ENCODE measurements at regions not wholly inside any gene's neighbourhood (a gene's known extent, or its start where the extent isn't known, plus 50 kb on each side); places are given as distances from the start of the nearest gene placed in this dataset.

GRCh38 chr1:78322928-78323680 is 167.7 kb upstream of the PTGFR start:
- H3K4me1 ChIP-seq = no peaks in the 10 kb centered on the region
- no peak overlapping the region for H3K27ac ChIP-seq
- no peaks in the 10 kb centered on the region for H3K36me3 ChIP-seq
- no peak overlapping the region for H3K4me3 ChIP-seq
- WGBS, 4 donors = 32 to 45% (median 40%) methylated on average over 2 of the region's 2 CpGs
- intact Hi-C loops (cut with DNase I) = no loop called here
- TF ChIP-seq CTCF (IDR thresholded peaks at IDR 0.05) (no peak), POLR2A (IDR thresholded peaks at IDR 0.05) (no peak)
- no peaks in the 10 kb centered on the region for H3K27me3 ChIP-seq
- H3K9me3 ChIP-seq = no peaks in the 10 kb centered on the region
- ATAC-seq (no peak), DNase-seq (no peak)

GRCh38 chr1:78325293-78325692 is 165.5 kb upstream of the PTGFR start:
- H3K27me3 ChIP-seq = no peaks in the 10 kb centered on the region

GRCh38 chr1:78329475-78329874 is 161.3 kb upstream of the PTGFR start:
- ATAC-seq (no peak), DNase-seq (no peak)

More at GRCh38 chr1:78325293-78325692, 165.5 kb upstream of the PTGFR start:
- TF ChIP-seq CTCF (IDR thresholded peaks at IDR 0.05) = no peak
- TF ChIP-seq POLR2A (IDR thresholded peaks at IDR 0.05) = no peak
- DNase-seq (no peak), ATAC-seq (no peak)
- Histone ChIP-seq H3K9me3 (no peaks in the 10 kb centered on the region), H3K4me1 (no peaks in the 10 kb centered on the region), H3K27ac (no peak overlapping the region), H3K4me3 (no peak overlapping the region), H3K36me3 (no peaks in the 10 kb centered on the region)
- 57 to 71% (median 63%) methylated on average over 3 of the region's 3 CpGs for WGBS, 4 donors
- intact Hi-C loops (cut with DNase I) = no loop called here

DNA sequence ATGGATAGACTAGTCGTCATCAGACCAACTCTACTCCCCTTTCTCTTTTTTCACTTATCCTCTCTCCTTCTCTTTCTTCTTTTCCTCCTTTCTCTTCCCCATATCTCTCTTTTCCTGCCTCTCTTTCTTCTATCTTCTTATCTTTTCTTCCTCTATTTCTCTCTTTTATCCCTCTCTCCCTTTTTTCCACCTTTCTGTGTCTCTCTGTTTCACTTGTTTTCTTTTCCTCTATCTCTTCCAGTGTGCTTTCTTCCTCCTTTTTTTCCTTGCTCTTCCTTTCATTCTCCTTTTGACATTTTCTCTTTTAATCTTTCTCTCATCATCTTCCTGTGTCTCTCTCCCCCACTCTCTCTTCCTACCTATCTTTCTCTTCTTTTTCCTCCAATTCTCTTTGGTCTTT is 159.0 kb upstream of the PTGFR start:
- H3K36me3 ChIP-seq = no peaks in the 10 kb centered on the region
- 46 to 77% (median 59%) methylated on average over 1 of the region's 1 CpG for WGBS, 4 donors

More at GRCh38 chr1:78329475-78329874, 161.3 kb upstream of the PTGFR start:
- intact Hi-C loops (cut with DNase I) = no loop called here
- no peak overlapping the region for H3K27ac ChIP-seq
- H3K4me3 ChIP-seq = no peak overlapping the region
- 60 to 66% (median 63%) methylated on average over 5 of the region's 5 CpGs for WGBS, 4 donors
- no peaks in the 10 kb centered on the region for H3K27me3 ChIP-seq
- H3K4me1 ChIP-seq = no peaks in the 10 kb centered on the region
- no peaks in the 10 kb centered on the region for H3K9me3 ChIP-seq
- no peak for TF ChIP-seq POLR2A (IDR thresholded peaks at IDR 0.05)
- no peak for TF ChIP-seq CTCF (IDR thresholded peaks at IDR 0.05)
- no peaks in the 10 kb centered on the region for H3K36me3 ChIP-seq

More for the DNA sequence above, 159.0 kb upstream of the PTGFR start:
- DNase-seq = no peak
- Histone ChIP-seq H3K4me1 (no peaks in the 10 kb centered on the region), H3K27me3 (no peaks in the 10 kb centered on the region), H3K4me3 (no peak overlapping the region), H3K9me3 (peaks cover 0 to 3% (median 0%) of the 10 kb centered on the region in 12 donors), H3K27ac (no peak overlapping the region)
- no peak for ATAC-seq
- TF ChIP-seq CTCF (IDR thresholded peaks at IDR 0.05) (no peak), POLR2A (IDR thresholded peaks at IDR 0.05) (no peak)
- intact Hi-C loops (cut with DNase I) = loop anchor here in 1 of 10 donors (10.0 kb wide), 1 partner anchor 263 kb away; no protein-coding TSS in a partner anchor

Data from heart left ventricle (tissue), 16 donors.